SK-N-SH (cell line): ENCODE measurements at regions not wholly inside any gene's neighbourhood (a gene's known extent, or its start where the extent isn't known, plus 50 kb on each side); places are given as distances from the start of the nearest gene placed in this dataset.

ENCODE experiments used
- EP300 ChIP-seq, 2 experiments: IDR thresholded peaks; 2 replicates each; pipeline versions ENCODE4 v1.4.0 to v1.6.1; 2012; ENCODE audit warnings: borderline replicate concordance in 1 of 2, low read depth in 1 of 2, low read length in 1 of 2
- SIN3A ChIP-seq: IDR thresholded peaks from 2 replicates; pipeline ENCODE4 v1.6.1; 2012; ENCODE audit warnings: low read depth, mild to moderate bottlenecking, low read length, moderate library complexity, borderline replicate concordance

DNA sequence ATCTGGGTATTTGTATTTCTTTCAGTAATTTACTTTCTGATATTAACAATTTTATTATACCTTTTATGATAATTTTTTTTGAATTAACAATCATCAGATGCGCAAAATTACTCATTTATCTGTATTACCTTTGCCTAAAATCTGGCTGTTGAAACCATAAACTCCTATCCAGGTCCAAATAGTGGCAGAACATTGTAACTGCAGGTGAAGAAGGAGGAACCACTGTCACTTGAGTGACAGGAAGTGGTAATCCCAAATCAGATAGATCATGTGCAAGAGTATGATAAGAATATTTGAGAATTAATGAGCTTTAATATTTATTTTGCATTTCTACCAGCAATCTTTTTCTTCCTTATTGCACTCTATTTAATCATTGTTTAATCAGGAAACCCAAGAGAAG lies 139.3 kb upstream of the TLE4 start:
- TF ChIP-seq EP300 (IDR thresholded peaks at IDR 0.05; ENCODE audit: borderline replicate concordance in 1 of 2, low read depth in 1 of 2, low read length in 1 of 2) = no peak
- no peak for TF ChIP-seq SIN3A
